Prostate gland (tissue), 2 donors: ENCODE measurements at regions not wholly inside any gene's neighbourhood (a gene's known extent, or its start where the extent isn't known, plus 50 kb on each side); places are given as distances from the start of the nearest gene placed in this dataset.

Experiments
- DNase-seq: peaks from one replicate; pipeline ENCODE4 v3.0.0-alpha.2; 2019; ENCODE audit warnings: low spot score
- H3K27ac ChIP-seq, 2 donors: fragments of 200-600 bp; sonication (generic); 2 replicates each; pipeline ENCODE4 v1.5.1; 2017 to 2019
- H3K27me3 ChIP-seq: fragments of 200-600 bp; sonication (generic); replicated peaks from 2 replicates; pipeline ENCODE4 v1.5.1; 2019; ENCODE audit not compliant: insufficient read depth
- H3K36me3 ChIP-seq, 2 donors: fragments of 200-600 bp; sonication (generic); 1 replicate in 1 of 2; 2 replicates in 1 of 2; pipeline versions ENCODE4 v1.5.1 to v1.8.1; 2017 to 2019
- H3K4me1 ChIP-seq: fragments of 200-600 bp; sonication (generic); replicated peaks from 2 replicates; pipeline ENCODE4 v1.5.1; 2019
- H3K4me3 ChIP-seq, 2 donors: fragments of 200-600 bp; sonication (generic); 2 replicates each; pipeline ENCODE4 v1.5.1; 2017 to 2019
- H3K9me3 ChIP-seq: fragments of 200-600 bp; sonication (generic); 2 replicates; pipeline ENCODE4 v1.5.1; 2017
- POLR2A ChIP-seq: fragments of 450-650 bp; IDR thresholded peaks from one replicate; pipeline ENCODE4 v1.6.1; 2016; ENCODE audit warnings: antibody characterized with exemption, mild to moderate bottlenecking
- POLR2AphosphoS5 ChIP-seq: sonication (generic); formaldehyde crosslinking; IDR thresholded peaks from one replicate; pipeline ENCODE4 v1.6.1; 2017; ENCODE audit warnings: antibody characterized with exemption
- WGBS: methylation state at CpG from one replicate; pipeline ENCODE4 v1.1.5; 2018; 5-methylcytosine and 5-hydroxymethylcytosine counted together
- intact Hi-C: fragments of 100-400 bp; cut with DNase I; formaldehyde crosslinking; loops from one replicate; pipeline ENCODE4 v1.14.2; 2022
- TF ChIP-seq, protein P1 (sequence below), 4 experiments: fragments of 200-600 bp in 2 of 4; fragments of 450-650 bp in 2 of 4; sonication (generic) in 2 of 4; IDR thresholded peaks; 1 replicate in 3 of 4; 2 replicates in 1 of 4; pipeline ENCODE4 v1.5.1; 2016 to 2019; ENCODE audit warnings: antibody characterized with exemption in 4 of 4, mild to moderate bottlenecking in 2 of 4, moderate library complexity in 2 of 4

DNA sequence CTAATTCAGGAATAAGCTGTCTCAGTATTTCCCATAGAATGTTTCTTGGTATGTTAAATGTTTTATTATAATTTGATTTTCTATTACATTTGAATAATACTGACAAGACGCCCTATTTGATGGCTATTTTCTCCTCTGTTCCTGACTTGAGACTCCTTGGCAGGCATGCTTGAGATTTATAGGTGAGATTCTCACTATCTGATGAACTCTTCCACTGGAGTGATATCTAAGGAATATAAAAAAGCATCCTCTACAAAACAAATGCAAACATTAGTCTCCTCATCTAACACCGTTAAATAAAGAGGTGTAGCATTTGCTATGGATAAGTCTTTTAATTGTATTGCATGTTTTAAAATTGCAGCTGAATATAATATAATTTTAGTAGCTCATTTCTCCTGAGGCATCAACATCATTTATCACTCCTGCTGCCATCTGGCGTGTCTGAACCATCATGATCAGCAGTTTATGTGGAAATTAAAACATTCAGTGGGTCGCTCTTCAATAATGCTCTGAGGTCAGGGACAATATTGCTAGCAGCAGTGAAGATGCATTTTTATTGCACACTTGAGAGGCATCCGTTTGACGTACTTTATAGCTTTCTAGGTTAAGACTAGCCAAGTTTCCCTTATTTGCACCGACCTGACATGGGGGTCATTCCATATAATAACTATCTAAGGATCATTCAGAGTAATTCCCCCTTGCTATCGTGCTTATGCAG is 210.4 kb upstream of the GALNTL6 start:
- intact Hi-C loops = no loop called here
- H3K9me3 ChIP-seq = no peaks in the 10 kb centered on the region
- TF ChIP-seq POLR2A = no peak
- TF ChIP-seq, protein P1, sequence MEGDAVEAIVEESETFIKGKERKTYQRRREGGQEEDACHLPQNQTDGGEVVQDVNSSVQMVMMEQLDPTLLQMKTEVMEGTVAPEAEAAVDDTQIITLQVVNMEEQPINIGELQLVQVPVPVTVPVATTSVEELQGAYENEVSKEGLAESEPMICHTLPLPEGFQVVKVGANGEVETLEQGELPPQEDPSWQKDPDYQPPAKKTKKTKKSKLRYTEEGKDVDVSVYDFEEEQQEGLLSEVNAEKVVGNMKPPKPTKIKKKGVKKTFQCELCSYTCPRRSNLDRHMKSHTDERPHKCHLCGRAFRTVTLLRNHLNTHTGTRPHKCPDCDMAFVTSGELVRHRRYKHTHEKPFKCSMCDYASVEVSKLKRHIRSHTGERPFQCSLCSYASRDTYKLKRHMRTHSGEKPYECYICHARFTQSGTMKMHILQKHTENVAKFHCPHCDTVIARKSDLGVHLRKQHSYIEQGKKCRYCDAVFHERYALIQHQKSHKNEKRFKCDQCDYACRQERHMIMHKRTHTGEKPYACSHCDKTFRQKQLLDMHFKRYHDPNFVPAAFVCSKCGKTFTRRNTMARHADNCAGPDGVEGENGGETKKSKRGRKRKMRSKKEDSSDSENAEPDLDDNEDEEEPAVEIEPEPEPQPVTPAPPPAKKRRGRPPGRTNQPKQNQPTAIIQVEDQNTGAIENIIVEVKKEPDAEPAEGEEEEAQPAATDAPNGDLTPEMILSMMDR (IDR thresholded peaks at IDR 0.05) = no peak
- H3K36me3 ChIP-seq = no peaks in the 10 kb centered on the region
- no peak for DNase-seq
- H3K4me3 ChIP-seq = no peak overlapping the region
- H3K27ac ChIP-seq = no peak overlapping the region
- H3K4me1 ChIP-seq = no peaks in the 10 kb centered on the region
- WGBS = 14% methylated on average over 8 of the region's 8 CpGs
- H3K27me3 ChIP-seq = no peaks in the 10 kb centered on the region

DNA sequence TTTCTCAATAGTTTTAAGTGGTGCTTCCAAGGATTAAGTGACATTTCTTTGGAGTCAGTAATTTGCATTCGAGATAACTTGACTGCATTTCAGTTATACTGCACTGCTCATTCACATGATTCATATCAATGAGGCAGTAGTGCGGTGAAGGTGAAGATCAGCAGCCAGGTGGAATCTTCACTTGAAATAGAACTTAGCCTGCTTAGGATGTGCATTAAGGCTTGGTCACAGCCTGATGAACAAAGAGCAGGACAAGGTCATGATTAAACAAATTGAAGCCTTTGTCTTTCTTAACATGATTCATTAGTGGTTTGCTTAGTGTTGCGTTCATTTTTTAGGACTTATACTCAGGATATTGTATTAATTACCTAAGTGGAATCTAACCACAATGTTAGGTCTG is 212.1 kb upstream of the GALNTL6 start:
- no peak for DNase-seq
- Histone ChIP-seq H3K27ac (no peak overlapping the region), H3K36me3 (no peaks in the 10 kb centered on the region), H3K27me3 (no peaks in the 10 kb centered on the region), H3K4me3 (no peak overlapping the region), H3K9me3 (no peaks in the 10 kb centered on the region), H3K4me1 (no peaks in the 10 kb centered on the region)
- WGBS = 91% methylated on average over 3 of the region's 3 CpGs
- intact Hi-C loops = no loop called here
- TF ChIP-seq POLR2AphosphoS5 (no peak), POLR2A (no peak)
- TF ChIP-seq, protein P1 (IDR thresholded peaks at IDR 0.05) = no peak

DNA sequence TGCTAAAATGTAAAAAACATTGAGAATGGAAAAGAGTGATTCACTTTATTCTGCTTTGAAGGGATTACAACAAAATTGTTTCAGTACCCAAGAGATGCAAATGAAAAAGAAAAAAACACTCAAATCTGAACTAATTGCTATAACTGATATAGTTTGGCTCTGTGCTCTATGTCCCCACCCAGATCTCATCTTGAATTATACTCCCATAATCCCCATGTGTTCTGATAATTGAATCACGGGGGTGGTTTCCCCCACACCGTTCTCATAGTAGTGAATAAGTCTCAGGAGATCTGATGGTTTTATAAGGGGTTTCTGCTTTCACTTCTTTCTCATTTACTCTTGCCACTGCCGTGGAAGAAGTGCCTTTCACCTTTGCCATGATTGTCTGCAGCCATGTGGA is 213.6 kb upstream of the GALNTL6 start:
- no peak for TF ChIP-seq POLR2AphosphoS5
- H3K27me3 ChIP-seq = no peaks in the 10 kb centered on the region
- no peak for DNase-seq
- intact Hi-C loops = no loop called here
- no peaks in the 10 kb centered on the region for H3K9me3 ChIP-seq
- 78% methylated on average over 3 of the region's 3 CpGs for WGBS
- no peaks in the 10 kb centered on the region for H3K4me1 ChIP-seq
- H3K27ac ChIP-seq = no peak overlapping the region
- H3K36me3 ChIP-seq = no peaks in the 10 kb centered on the region
- no peak overlapping the region for H3K4me3 ChIP-seq

DNA sequence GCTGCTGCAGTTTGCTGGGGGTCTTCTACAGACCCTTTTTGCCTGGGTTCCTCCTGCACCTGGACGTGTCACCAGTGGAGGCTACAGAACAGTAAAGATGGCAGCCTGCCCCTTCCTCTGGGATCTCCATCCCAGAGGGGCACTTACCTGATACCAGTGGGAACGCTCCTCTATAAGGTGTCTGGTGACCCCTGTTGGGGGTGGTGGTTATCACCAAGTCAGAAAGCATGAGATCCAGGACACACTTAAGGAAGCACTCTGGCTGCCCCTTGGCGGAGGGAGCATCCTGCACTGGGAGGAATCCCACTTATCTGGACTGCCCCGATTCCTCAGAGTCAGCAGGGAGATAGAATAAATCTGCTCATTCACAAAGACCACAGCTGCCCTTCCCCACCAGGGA is 218.9 kb upstream of the GALNTL6 start:
- no peaks in the 10 kb centered on the region for H3K36me3 ChIP-seq
- no peak overlapping the region for H3K4me3 ChIP-seq
- no peaks in the 10 kb centered on the region for H3K4me1 ChIP-seq
- no peaks in the 10 kb centered on the region for H3K9me3 ChIP-seq
- intact Hi-C loops = no loop called here
- no peak overlapping the region for H3K27ac ChIP-seq
- WGBS = 95% methylated on average over 4 of the region's 4 CpGs
- no peak for DNase-seq
- TF ChIP-seq, protein P1 (IDR thresholded peaks at IDR 0.05) = no peak
- no peak for TF ChIP-seq POLR2A
- TF ChIP-seq POLR2AphosphoS5 = no peak
- H3K27me3 ChIP-seq = no peaks in the 10 kb centered on the region

DNA sequence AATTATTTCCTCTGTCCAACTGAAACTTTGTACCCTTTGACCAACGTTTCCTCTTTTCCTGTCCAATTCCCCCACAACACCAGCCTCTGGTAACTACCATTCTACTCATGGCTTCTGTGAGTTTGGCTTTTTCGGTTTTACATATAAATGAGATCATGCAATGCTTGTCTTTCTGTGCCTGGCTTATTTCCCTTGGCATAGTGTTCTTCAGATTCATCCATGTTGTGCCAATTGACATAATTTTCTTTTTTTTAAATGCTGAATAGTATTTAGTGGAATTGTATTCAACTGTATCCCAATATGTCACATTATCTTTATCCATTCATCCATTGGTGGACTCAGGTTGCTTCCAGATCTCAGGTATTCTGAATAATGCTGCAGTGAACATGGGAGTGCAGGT is 222.5 kb upstream of the GALNTL6 start:
- 63% methylated on average over 2 of the region's 2 CpGs for WGBS
- Histone ChIP-seq H3K27ac (no peak overlapping the region), H3K36me3 (no peaks in the 10 kb centered on the region), H3K27me3 (no peaks in the 10 kb centered on the region), H3K9me3 (no peaks in the 10 kb centered on the region), H3K4me1 (no peaks in the 10 kb centered on the region), H3K4me3 (no peak overlapping the region)
- DNase-seq = no peak
- TF ChIP-seq, protein P1 (IDR thresholded peaks at IDR 0.05) = no peak
- no peak for TF ChIP-seq POLR2AphosphoS5
- no peak for TF ChIP-seq POLR2A
- intact Hi-C loops = no loop called here
